Adrenal gland (tissue), 9 donors: ENCODE measurements at regions not wholly inside any gene's neighbourhood (a gene's known extent, or its start where the extent isn't known, plus 50 kb on each side); places are given as distances from the start of the nearest gene placed in this dataset.

Source experiments
- DNase-seq, 7 donors: peaks; one replicate each; pipeline ENCODE4 v3.0.0-alpha.2; 2019 to 2020
- H3K27ac ChIP-seq, 5 donors: fragments of 200-600 bp; sonication (generic) in 4 of 5; 1 replicate in 3 of 5; 2 replicates in 2 of 5; pipeline versions ENCODE4 v1.5.1 to v1.8.0; 2016 to 2020; ENCODE audit warnings: mild to moderate bottlenecking in 1 of 5
- H3K27me3 ChIP-seq: fragments of 200-600 bp; 2 replicates; pipeline ENCODE4 v1.8.0; 2021
- H3K36me3 ChIP-seq, 2 donors: fragments of 200-600 bp; replicated peaks in 1 of 2; 1 replicate in 1 of 2; 2 replicates in 1 of 2; pipeline versions ENCODE4 v1.5.1 to v1.8.0; 2018 to 2022
- H3K4me1 ChIP-seq, 2 donors: fragments of 200-600 bp; replicated peaks in 1 of 2; 1 replicate in 1 of 2; 2 replicates in 1 of 2; pipeline versions ENCODE4 v1.5.1 to v1.8.0; 2018 to 2021
- H3K4me3 ChIP-seq, 4 donors: fragments of 200-600 bp; sonication (generic) in 3 of 4; one replicate each; pipeline ENCODE4 v1.5.1; 2016 to 2018
- H3K9me3 ChIP-seq, 3 donors: fragments of 200-600 bp; sonication (generic) in 1 of 3; replicated peaks in 1 of 3; 1 replicate in 2 of 3; 2 replicates in 1 of 3; pipeline versions ENCODE4 v1.5.1 to v1.8.0; 2016 to 2021
- POLR2A ChIP-seq, 2 donors: fragments of 450-650 bp; IDR thresholded peaks; one replicate each; pipeline ENCODE4 v1.6.1; 2017; ENCODE audit warnings: antibody characterized with exemption in 2 of 2, mild to moderate bottlenecking in 2 of 2, moderate library complexity in 1 of 2
- WGBS, 4 donors: extraction: QIAGEN DNeasy Blood & Tissue Kit in 2 of 4; methylation state at CpG; one replicate each; pipeline versions ENCODE4 v1.1.5 to v1.1.7; 2013 to 2017; 5-methylcytosine and 5-hydroxymethylcytosine counted together
- intact Hi-C, 2 donors: fragments of 100-400 bp; cut with DNase I; formaldehyde crosslinking; loops; one replicate each; pipeline versions ENCODE4 v1.14.1 to v1.15.0; 2022 to 2023
- TF ChIP-seq, protein P1 (sequence below), 6 experiments: fragments of 450-650 bp in 4 of 6; fragments of 200-600 bp in 2 of 6; sonication (generic) in 1 of 6; IDR thresholded peaks; 1 replicate in 5 of 6; 2 replicates in 1 of 6; pipeline versions ENCODE4 v1.5.1 to v1.8.0; 2016 to 2021; ENCODE audit warnings: antibody characterized with exemption in 6 of 6, mild to moderate bottlenecking in 2 of 6, moderate library complexity in 1 of 6
- donor health status: healthy with polysubstance abuse.
- donor health status: Bipolar disorder and iron deficiency.
- donor health status: DM: yes; HTN: yes; CAD: no.
- donor health status: DM: no; HTN: no; CAD: no.
- donor health status: DM: no; HTN: no; CAD: no.

- WGBS, 4 donors: 96 to 100% (median 97%) methylated on average over 2 of the region's 2 CpGs
- no peak overlapping the region for H3K27ac ChIP-seq
- no peak overlapping the region for H3K4me3 ChIP-seq
- no peaks in the 10 kb centered on the region for H3K9me3 ChIP-seq
- H3K4me1 ChIP-seq: peaks cover 0 to 6% of the 10 kb centered on the region in 2 donors
- no peaks in the 10 kb centered on the region for H3K36me3 ChIP-seq
- intact Hi-C loops: no loop called here
- peak in 1 of 7 donors; percentile 30 for DNase-seq
- TF ChIP-seq POLR2A (IDR thresholded peaks at IDR 0.05): no peak
- TF ChIP-seq, protein P1, sequence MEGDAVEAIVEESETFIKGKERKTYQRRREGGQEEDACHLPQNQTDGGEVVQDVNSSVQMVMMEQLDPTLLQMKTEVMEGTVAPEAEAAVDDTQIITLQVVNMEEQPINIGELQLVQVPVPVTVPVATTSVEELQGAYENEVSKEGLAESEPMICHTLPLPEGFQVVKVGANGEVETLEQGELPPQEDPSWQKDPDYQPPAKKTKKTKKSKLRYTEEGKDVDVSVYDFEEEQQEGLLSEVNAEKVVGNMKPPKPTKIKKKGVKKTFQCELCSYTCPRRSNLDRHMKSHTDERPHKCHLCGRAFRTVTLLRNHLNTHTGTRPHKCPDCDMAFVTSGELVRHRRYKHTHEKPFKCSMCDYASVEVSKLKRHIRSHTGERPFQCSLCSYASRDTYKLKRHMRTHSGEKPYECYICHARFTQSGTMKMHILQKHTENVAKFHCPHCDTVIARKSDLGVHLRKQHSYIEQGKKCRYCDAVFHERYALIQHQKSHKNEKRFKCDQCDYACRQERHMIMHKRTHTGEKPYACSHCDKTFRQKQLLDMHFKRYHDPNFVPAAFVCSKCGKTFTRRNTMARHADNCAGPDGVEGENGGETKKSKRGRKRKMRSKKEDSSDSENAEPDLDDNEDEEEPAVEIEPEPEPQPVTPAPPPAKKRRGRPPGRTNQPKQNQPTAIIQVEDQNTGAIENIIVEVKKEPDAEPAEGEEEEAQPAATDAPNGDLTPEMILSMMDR (IDR thresholded peaks at IDR 0.05): no peak
- H3K27me3 ChIP-seq: no peaks in the 10 kb centered on the region
Observed at GRCh38 chr14:50025776-50026175, 90.6 kb downstream of the VCPKMT start.

GRCh38 chr14:50026396-50026795, 90.0 kb downstream of the VCPKMT start:
- no peak overlapping the region for H3K4me3 ChIP-seq
- TF ChIP-seq, protein P1 (IDR thresholded peaks at IDR 0.05): no peak
- no peak for TF ChIP-seq POLR2A (IDR thresholded peaks at IDR 0.05)
- H3K36me3 ChIP-seq: no peaks in the 10 kb centered on the region
- no peaks in the 10 kb centered on the region for H3K9me3 ChIP-seq
- DNase-seq: no peak
- 87 to 95% (median 92%) methylated on average over 3 of the region's 3 CpGs for WGBS, 4 donors
- no peaks in the 10 kb centered on the region for H3K27me3 ChIP-seq
- no peak overlapping the region for H3K27ac ChIP-seq
- peaks cover 0 to 6% of the 10 kb centered on the region in 2 donors for H3K4me1 ChIP-seq
- intact Hi-C loops: no loop called here

GRCh38 chr14:50027816-50028215, 88.6 kb downstream of the VCPKMT start:
- DNase-seq: no peak
- 77 to 84% (median 78%) methylated on average over 4 of the region's 4 CpGs for WGBS, 4 donors
- TF ChIP-seq, protein P1 (IDR thresholded peaks at IDR 0.05): no peak
- H3K9me3 ChIP-seq: no peaks in the 10 kb centered on the region
- H3K4me1 ChIP-seq: peaks cover 0 to 6% of the 10 kb centered on the region in 2 donors
- H3K4me3 ChIP-seq: no peak overlapping the region
- intact Hi-C loops: no loop called here
- no peaks in the 10 kb centered on the region for H3K27me3 ChIP-seq
- H3K27ac ChIP-seq: no peak overlapping the region
- no peaks in the 10 kb centered on the region for H3K36me3 ChIP-seq

DNA sequence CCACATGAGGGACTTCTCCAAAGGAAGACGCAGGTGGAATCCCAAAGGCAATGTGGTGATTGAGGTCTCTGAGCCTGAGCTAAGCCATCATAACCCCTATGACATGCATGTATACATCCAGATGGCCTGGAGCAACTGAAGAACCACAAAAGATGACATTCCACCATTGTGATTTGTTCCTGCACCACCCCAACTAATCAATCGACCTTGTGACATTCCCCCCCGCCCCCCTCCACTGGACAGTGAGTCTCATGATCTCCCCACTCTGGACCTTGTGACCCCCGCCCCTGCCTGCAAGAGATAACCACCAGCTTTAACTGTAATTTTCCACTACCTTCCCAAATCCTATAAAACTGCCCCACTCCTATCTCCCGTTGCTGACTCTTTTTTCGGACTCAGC, 87.9 kb downstream of the VCPKMT start:
- intact Hi-C loops: no loop called here
- DNase-seq: no peak
- TF ChIP-seq, protein P1 (IDR thresholded peaks at IDR 0.05): no peak
- TF ChIP-seq POLR2A (IDR thresholded peaks at IDR 0.05): no peak
- Histone ChIP-seq H3K9me3 (no peaks in the 10 kb centered on the region), H3K27me3 (no peaks in the 10 kb centered on the region), H3K27ac (no peak overlapping the region), H3K36me3 (no peaks in the 10 kb centered on the region), H3K4me1 (peaks cover 0 to 6% of the 10 kb centered on the region in 2 donors), H3K4me3 (no peak overlapping the region)
- 71 to 94% (median 80%) methylated on average over 5 to 6 of the region's 6 CpGs for WGBS, 4 donors
